COLO829 (cell line): ENCODE measurements at regions not wholly inside any gene's neighbourhood (a gene's known extent, or its start where the extent isn't known, plus 50 kb on each side); places are given as distances from the start of the nearest gene placed in this dataset.
"Not testable (repeated sequence)": the region's sequence is repeated elsewhere in the genome, so short reads cannot be mapped to it uniquely, and the experiment has no call there.

Experiments used
- DNase-seq: peaks from one replicate; pipeline ENCODE4 v3.0.0; 2012; ENCODE audit warnings: low spot score

- DNase-seq, result no peak
Observed at GRCh38 chr9:31700252-31701045, 684.0 kb upstream of the ACO1 start.

DNA sequence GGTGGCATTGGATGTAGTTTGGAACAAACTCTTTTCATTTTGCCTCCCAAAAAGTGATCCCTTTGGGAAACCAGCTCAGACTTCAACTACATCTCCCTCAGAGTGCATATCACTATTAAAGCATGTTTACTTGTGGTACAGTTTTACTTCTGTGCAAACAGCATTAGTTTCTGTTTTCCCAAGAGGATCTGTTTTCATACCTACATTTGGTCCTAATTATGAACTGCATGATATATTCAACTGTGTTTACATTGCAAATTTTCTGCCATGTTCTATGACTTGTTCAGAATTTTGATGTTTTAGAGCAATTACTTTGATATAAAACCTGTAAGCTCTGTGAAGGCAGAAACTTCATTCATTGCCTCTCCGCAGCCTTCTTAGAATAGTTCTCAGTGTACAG is 681.5 kb upstream of the ACO1 start:
- DNase-seq, result no peak

DNA sequence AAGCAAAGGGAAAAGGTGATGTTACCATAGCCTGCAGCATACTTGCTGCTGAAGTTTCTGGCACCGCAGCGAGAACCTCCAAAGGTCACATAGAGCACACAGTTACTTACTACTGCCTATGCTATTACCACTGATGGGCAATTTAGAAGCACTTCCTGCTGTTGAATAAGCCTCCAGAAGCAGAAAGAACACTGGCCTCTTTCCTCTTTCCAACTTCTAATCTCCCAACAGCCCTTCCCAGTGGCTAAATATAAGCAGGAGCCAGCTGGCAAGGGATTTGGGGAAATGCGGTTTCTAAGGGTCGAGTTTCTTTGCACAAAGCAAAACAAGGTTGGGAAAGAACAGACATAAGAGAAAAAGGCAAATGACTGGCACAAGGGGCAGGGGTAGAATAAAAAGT is 669.2 kb upstream of the ACO1 start:
- DNase-seq, result no peak

DNA sequence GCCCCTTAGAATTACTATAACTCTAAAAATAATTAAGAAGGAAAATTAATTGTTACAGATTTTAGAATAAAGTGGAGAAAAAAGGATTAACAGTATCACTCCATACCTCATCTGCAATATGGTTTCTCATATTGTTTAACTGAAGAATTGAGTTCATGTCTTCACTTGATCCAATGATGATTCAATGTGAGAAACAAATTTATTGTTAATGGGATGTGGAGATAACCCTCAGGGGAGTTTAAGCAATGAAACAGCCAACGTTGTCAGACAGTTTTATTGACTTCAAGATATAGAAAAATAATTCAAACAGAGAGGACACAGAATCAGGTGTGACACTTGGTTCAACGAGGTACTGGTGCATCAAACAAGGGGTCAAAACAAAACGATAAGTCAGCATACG is 665.2 kb upstream of the ACO1 start:
- no peak for DNase-seq

DNA sequence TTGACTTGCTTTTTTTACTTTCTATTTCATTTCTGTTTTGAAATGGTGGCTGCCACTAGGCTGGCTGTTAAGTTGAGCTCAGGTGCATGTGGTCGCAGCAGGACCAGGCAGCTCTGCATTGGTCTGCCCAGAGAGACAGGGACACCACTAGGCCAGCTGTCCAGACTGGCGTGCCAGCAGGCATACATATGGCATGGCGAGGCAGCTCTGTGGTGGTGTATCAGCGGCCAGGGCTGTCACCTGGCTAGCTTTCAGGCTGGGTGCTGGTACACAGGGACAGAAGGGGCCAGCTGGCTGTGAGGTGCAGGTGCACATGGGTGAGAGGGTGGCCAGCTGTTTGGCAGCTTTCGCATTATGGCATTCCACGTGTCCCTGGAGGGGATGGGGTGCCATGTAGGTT is 654.0 kb upstream of the ACO1 start:
- no peak for DNase-seq

DNA sequence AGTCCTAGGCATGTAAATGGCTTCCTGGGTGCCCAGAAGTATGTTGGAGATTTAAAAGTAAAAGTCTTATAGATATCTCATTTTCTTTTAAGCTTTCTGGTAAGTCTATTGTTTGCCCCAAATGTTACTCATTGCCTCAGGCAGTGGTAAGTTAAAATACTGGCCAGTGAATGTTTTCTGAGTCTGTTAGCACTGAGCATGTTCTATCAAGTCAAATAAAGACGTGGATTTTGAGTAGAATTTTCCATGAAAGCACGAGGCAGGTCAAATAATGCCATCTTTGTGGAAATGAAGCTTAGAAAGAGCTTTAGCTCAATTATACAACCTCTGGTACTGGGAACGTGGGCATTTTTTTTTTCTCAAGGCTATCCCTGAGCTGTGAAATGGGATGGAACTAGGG is 651.3 kb upstream of the ACO1 start:
- DNase-seq, result peak; percentile 79

DNA sequence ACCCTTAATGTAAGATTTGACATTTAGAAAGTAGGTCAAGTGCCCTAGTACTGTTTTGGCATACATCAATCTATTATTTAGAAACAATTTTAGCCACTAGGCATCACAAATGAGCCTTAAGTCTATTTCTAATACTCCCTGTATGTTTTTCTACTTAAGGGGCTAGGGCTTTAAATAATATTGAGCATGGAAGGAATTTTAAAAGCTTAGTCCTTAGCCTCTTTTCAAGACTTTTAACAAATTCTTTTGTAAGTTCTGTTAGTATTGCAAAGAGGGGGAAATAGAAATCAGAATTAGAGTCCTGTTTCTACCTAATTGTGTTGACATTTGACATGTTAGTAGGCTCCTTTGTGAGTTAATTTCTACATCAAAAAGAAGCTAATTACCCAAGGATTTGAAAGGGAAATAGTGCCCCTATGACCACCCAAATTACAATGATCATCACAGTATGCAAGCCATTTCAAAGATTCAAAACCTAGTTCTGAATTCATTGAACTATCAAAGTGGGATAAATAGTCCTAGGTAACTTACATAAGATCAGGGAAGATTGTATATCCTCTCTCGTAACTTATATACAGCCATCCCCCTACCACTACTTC is 647.8 kb upstream of the ACO1 start:
- DNase-seq, result no peak

- no peak for DNase-seq
Observed at GRCh38 chr9:31740705-31741104, 643.7 kb upstream of the ACO1 start.

DNA sequence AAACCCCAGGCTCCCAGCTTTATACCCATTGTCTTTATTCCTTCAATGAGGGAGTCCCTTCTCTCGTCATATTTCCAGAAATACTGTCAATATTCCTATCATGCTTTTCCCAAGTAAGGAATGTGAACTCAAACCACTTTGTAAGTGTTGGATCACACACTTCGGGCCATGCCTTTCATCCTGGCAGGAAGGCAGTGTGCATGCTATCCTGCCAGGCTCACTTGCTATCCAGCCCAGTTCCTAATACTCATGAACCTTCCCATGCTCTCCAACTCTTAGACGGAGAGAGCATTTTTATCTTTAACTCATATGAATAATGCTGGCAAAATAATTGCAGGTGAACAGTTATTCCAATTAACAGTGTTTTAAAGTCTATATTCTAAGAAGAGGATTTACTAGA is 639.9 kb upstream of the ACO1 start:
- DNase-seq, result no peak

- no peak for DNase-seq
Observed at GRCh38 chr9:31745468-31745867, 639.0 kb upstream of the ACO1 start.

DNA sequence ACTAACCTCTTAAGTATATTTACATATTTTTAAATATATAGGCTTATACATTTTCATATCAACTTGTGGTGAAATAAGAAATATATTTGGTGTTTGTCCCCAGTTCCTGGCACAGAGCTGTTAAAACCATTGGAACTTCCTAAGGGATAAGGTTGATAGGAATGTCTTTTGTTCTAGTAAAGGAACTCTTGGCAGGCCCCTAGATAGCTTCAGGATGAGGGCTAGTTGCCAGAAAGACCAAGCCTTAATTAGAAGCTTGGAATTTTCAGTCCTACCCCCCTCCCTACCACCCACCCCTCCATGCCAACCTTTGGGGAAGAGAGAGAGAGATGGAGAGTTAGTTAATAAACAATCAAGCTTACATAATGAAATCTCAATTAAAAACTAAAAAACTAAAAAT is 638.6 kb upstream of the ACO1 start:
- no peak for DNase-seq

DNA sequence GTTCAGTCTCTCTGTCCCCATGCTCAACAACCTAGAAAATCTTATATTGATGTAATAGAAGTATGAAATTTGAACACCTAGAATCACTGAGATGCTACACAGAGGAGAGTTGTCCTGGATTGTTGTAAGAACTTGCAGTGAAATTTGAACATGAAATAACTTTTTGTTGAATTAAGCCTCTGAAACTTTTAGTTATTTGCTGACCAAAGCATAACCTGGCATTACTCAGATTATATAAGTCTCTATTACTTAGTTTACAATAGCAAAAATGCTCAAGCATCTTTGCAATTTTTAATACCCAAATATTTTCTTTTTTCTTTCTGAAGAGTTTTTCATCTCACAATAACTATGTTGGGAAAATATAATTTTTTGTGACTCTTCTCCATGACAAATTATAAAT is 630.7 kb upstream of the ACO1 start:
- no peak for DNase-seq

DNA sequence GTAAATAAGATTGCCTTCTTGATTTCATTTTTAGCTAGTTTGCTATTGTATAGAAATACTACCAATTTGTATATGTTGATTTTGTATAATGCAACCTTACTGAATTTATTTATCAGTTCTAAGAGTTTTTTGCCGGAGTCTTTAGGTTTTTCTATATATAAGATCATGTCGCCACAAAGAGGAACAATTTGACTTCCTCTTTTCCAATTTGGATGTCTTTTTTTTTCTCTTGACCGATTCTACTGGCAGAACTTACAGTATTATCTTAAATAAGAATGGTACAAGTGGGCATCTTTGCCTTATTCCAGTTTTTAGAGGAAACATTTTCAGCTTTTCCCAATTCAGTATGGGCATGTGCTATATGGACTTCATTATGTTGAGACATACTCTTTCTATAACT is 624.7 kb upstream of the ACO1 start:
- no peak for DNase-seq

- not testable (repeated sequence) for DNase-seq
Observed at GRCh38 chr9:31774021-31774420, 610.4 kb upstream of the ACO1 start.

DNA sequence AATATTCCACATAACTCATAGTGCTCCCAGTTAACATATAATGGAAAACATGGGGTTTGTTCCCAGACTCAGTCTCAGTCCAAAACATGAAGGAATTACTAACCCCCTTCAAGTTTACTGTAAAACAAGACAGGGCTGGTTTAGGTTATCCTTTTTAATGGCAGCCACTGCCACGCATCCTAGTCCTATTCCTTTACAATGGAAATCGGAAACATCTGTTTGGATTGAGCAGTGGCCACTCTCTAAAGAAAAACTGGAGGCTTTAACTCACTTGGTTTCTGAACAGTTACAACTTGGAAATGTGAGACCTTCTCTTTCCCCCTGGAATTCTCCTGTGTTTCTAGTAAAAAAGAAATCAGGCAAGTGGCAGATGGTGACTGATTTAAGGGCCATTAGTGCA is 609.9 kb upstream of the ACO1 start:
- no peak for DNase-seq

GRCh38 chr9:31776471-31776870 is 608.0 kb upstream of the ACO1 start:
- no peak for DNase-seq

DNA sequence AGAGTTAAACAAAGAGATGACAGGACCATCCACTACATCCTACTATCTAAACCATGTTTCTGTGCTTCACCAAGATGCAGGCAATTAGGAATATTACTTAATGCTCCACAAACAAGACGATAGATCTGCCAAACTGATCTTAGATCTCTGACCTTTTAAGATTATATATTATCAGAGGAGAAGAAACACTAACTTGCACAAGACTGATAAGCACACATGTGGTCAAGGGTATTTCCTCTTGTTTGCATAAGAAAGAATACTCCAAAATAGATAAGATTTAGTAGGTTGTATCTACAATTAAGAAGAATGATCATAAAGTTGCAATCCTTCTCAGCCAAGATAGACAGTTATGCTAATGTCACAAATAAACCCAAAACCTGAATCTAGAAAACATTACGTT is 601.0 kb upstream of the ACO1 start:
- no peak for DNase-seq

DNA sequence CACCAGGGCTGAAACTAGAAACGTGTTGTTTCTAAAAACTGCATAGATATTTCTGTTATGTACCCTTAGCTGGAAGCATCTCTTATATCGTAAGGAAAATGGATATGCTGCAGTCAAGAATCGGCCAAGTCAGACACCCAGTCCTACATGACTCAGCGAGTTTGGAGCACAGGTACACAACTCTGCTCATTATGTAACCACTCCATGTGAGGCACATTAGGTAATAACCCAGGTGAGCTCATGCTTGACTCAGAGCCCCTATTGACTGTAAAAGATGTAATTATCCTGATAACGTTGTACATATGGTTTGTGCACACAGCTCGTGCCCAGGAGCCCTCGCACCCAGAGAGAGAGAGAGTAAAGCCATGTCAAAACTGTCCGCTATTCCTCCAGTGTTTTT is 593.7 kb upstream of the ACO1 start:
- DNase-seq, result no peak

DNA sequence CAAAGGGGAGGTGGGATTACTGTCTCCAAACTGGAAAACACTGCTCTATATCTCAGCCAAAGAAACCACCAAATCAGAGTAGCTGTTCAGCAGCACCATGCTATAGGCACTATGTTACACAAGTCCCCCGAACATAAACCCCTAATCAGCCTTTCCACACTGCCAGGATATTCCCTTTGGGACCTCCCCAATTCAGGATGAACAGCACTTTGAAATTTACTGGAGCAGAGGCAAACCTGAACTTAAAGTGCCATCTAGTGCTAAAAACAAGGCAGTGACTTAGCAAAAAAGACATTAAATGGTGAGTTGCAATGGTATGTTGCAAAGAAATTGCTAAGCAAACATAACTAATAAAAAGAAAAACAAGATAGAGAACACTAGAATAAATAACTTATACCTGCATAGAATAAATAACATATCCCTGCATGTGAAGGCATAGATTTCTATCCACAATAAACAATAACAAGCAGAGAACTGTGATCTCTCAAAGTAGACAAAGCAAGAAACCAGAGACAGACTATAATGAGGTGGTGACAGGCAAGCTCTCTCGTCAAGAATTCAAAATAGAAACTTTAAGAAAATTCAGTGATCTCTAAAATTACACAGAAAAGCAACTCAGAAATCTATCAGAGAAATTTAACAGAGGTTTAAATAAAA is 584.4 kb upstream of the ACO1 start:
- peak; percentile 47 for DNase-seq

GRCh38 chr9:31807574-31808256 is 576.7 kb upstream of the ACO1 start:
- DNase-seq, result no peak

GRCh38 chr9:31808766-31809165 is 575.7 kb upstream of the ACO1 start:
- DNase-seq, result no peak

- DNase-seq, result no peak
Observed at GRCh38 chr9:31820426-31820825, 564.0 kb upstream of the ACO1 start.

DNA sequence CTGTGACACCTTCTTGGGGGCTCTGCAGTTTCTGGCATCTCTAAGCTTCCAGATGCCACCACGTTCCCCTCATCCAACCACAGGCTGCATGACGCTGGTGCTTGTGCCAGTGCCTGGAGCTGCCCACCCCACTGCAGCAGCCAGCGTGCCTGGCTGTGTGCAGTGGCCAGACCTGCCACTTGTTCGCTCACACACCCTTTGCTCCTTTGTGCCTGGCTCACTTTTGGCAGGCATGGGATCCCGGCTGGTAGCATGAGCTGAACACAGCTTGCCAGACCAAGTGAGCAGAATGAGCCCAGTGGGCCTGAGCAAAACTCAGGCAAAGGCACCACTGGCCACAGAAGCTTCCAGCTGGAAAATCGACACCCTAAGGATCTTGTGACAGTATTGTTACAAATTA is 562.9 kb upstream of the ACO1 start:
- DNase-seq, result no peak
